CD4-positive, alpha-beta T cell (primary cell): ENCODE measurements at regions not wholly inside any gene's neighbourhood (a gene's known extent, or its start where the extent isn't known, plus 50 kb on each side); places are given as distances from the start of the nearest gene placed in this dataset.

Source experiments
- ATAC-seq: fragments of 200-7000 bp; cut with Tn5 transposase; one replicate; pipeline ENCODE4 v1.10.0; 2022; ENCODE audit warnings: mild to moderate bottlenecking; ENCODE audit not compliant: poor library complexity
- CTCF ChIA-PET: fragments of 350-600 bp; sonication (Branson Sonifier 250); formaldehyde crosslinking; loops from one replicate; lab custom pipeline; 2021; ENCODE audit warnings: antibody characterized with exemption, inconsistent platforms; lab: Charles Lee
- POLR2A ChIA-PET: fragments of 350-600 bp; sonication (Branson Sonifier 250); formaldehyde crosslinking; loops from one replicate; lab custom pipeline; 2021; ENCODE audit warnings: antibody characterized with exemption, inconsistent platforms; lab: Charles Lee
- DNase-seq, 14 experiments: peaks; one replicate each; pipeline ENCODE4 v3.0.0-alpha.2; 2013 to 2020; ENCODE audit warnings: mixed read lengths in 2 of 14
- H3K27ac ChIP-seq, 2 donors: one replicate each; pipeline versions ENCODE4 v1.5.1 to v1.7.0; 2013; ENCODE audit warnings: low read length in 2 of 2, low read depth in 1 of 2, mild to moderate bottlenecking in 1 of 2
- H3K27me3 ChIP-seq, 2 experiments: 1 replicate in 1 of 2; 2 replicates in 1 of 2; pipeline versions ENCODE4 v1.6.1 to v1.7.0; 2013; ENCODE audit warnings: low read length in 2 of 2, control low read depth in 1 of 2, mild to moderate bottlenecking in 1 of 2, moderate library complexity in 1 of 2; ENCODE audit not compliant: insufficient read depth in 2 of 2, control insufficient read depth in 1 of 2
- H3K36me3 ChIP-seq: one replicate; pipeline ENCODE4 v1.6.1; 2013; ENCODE audit warnings: low read length, control low read depth; ENCODE audit not compliant: insufficient read depth
- H3K4me1 ChIP-seq: one replicate; pipeline ENCODE4 v1.6.1; 2013; ENCODE audit warnings: low read length, control low read depth; ENCODE audit not compliant: insufficient read depth
- H3K4me3 ChIP-seq: one replicate; pipeline ENCODE4 v1.5.1; 2013; ENCODE audit warnings: mild to moderate bottlenecking, low read length, moderate library complexity
- H3K9me3 ChIP-seq, 2 experiments: 1 replicate in 1 of 2; 2 replicates in 1 of 2; pipeline versions ENCODE4 v1.6.1 to v1.7.0; 2013; ENCODE audit warnings: low read length in 2 of 2, mild to moderate bottlenecking in 2 of 2, control low read depth in 1 of 2, moderate library complexity in 1 of 2; ENCODE audit not compliant: control insufficient read depth in 1 of 2, insufficient read depth in 1 of 2
- H3K27ac Mint-ChIP-seq: one replicate; pipeline ENCODE4 v1.8.0; 2020; ENCODE audit warnings: mixed read lengths
- H3K27me3 Mint-ChIP-seq: one replicate; pipeline ENCODE4 v1.8.0; 2021; ENCODE audit warnings: mixed read lengths
- H3K36me3 Mint-ChIP-seq: one replicate; pipeline ENCODE4 v1.8.0; 2021; ENCODE audit warnings: low read depth, mixed read lengths
- H3K4me1 Mint-ChIP-seq: one replicate; pipeline ENCODE4 v1.8.0; 2021; ENCODE audit warnings: low read depth, mixed read lengths
- H3K4me3 Mint-ChIP-seq: one replicate; pipeline ENCODE4 v1.8.0; 2020; ENCODE audit warnings: mild to moderate bottlenecking, mixed read lengths
- H3K9me3 Mint-ChIP-seq: one replicate; pipeline ENCODE4 v1.8.0; 2020; ENCODE audit warnings: mixed read lengths
- intact Hi-C, 2 experiments: fragments of 100-400 bp; cut with DNase I in 1 of 2; cut with micrococcal nuclease in 1 of 2; formaldehyde crosslinking; loops; one replicate each; pipeline versions ENCODE4 v1.15.1 to v1.9.0; 2023 to 2025; cut with DNase I, micrococcal nuclease
- TF ChIP-seq, protein P1 (sequence below): fragments of 200-600 bp; IDR thresholded peaks from one replicate; pipeline ENCODE4 v1.8.0; 2022; ENCODE audit warnings: antibody characterized with exemption, mild to moderate bottlenecking

DNA sequence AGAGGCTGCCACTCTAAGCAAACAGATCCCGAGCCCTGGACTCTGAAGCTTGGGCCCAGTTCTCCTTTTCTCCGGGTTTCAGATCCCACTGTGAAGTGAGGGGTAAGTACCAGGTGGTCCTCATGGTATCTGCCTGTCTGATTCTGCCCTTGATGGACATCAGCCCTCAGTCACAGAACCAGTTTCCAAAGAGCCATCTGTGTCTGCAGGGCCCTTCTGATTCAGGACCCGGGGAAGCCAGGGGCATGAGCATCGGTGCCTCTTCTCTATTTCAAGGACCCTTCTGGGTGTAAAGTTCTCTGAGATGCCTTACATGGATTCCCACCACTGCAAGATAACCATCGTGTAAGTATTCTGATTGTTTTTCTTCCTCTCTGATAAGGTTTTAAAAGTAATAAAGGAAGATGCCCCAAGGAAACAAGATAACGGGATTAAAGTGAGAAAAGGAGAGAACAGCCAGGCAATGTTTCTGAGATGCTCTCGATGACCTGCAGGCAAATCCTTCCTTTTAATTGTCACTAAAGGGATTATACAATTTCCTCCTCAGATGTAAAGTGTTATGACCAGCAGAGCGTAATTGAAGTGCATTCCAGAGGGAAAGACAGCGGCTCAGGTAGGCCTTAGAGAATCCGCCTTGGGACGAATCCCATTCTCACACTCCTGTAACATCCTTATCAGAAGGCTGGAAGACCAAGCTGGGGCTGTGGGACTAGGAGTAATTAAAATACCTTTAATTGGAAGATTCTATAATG is 924.3 kb downstream of the TBC1D22A start:
- TF ChIP-seq, protein P1, sequence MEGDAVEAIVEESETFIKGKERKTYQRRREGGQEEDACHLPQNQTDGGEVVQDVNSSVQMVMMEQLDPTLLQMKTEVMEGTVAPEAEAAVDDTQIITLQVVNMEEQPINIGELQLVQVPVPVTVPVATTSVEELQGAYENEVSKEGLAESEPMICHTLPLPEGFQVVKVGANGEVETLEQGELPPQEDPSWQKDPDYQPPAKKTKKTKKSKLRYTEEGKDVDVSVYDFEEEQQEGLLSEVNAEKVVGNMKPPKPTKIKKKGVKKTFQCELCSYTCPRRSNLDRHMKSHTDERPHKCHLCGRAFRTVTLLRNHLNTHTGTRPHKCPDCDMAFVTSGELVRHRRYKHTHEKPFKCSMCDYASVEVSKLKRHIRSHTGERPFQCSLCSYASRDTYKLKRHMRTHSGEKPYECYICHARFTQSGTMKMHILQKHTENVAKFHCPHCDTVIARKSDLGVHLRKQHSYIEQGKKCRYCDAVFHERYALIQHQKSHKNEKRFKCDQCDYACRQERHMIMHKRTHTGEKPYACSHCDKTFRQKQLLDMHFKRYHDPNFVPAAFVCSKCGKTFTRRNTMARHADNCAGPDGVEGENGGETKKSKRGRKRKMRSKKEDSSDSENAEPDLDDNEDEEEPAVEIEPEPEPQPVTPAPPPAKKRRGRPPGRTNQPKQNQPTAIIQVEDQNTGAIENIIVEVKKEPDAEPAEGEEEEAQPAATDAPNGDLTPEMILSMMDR = no peak
- DNase-seq (no peak), ATAC-seq (no peak)
- Histone ChIP-seq H3K4me3 (no peak overlapping the region), H3K4me1 (no peaks in the 10 kb centered on the region), H3K27me3 (peaks cover 0 to 2% of the 10 kb centered on the region in 2 experiments), H3K36me3 (no peaks in the 10 kb centered on the region), H3K9me3 (peaks cover 10 to 22% of the 10 kb centered on the region in 2 experiments), H3K27ac (no peak overlapping the region)
- ChIA-PET CTCF (no interaction called here), POLR2A (no interaction called here)
- H3K27ac Mint-ChIP-seq = no peak overlapping the region
- peaks cover 4% of the 10 kb centered on the region for H3K27me3 Mint-ChIP-seq
- no peak overlapping the region for H3K4me3 Mint-ChIP-seq
- H3K36me3 Mint-ChIP-seq = no peaks in the 10 kb centered on the region
- intact Hi-C loops = no loop called here
- H3K9me3 Mint-ChIP-seq = peaks cover 7% of the 10 kb centered on the region
- H3K4me1 Mint-ChIP-seq = no peaks in the 10 kb centered on the region

DNA sequence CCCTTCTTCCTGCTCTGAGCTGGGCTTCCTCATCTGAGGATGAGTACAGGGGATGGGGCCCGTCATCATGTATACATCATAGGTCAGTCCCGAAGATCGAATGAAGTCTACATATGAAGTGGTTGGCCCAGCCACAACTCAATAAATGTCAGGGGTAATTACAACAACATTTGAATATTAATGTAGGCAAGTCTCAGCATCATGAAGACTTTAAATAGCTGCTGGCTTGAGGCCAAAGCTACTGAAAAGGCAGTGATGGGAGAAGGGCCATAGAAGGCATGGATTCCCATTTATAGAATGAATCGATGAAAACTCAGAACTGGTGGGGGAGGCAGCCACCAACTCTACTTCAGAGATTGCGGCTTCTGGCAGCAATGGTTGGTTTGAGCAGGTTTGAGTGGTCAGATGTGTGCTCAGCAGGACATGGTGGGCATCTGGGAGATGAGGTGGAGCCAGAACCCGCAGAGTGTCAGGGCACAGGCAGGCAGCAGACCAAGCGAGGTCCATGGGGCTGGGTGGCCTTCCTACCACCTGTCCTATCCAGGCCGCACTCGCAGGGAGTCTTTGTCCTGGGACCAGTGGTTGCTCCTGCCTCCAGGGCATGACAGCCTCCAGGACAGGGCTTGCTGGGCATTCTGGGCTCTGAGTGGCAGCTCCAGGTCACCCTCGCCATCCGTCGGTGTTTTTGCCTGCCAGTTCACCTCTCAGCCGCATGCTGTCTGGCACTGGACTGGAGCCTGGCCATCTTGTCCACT is 919.1 kb downstream of the TBC1D22A start:
- Mint-ChIP-seq H3K4me1 (no peaks in the 10 kb centered on the region), H3K27me3 (peaks cover 9% of the 10 kb centered on the region), H3K27ac (no peak overlapping the region), H3K9me3 (peaks cover 9% of the 10 kb centered on the region), H3K36me3 (no peaks in the 10 kb centered on the region), H3K4me3 (no peak overlapping the region)
- Histone ChIP-seq H3K4me3 (no peak overlapping the region), H3K36me3 (no peaks in the 10 kb centered on the region), H3K27me3 (no peaks in the 10 kb centered on the region), H3K27ac (no peak overlapping the region), H3K9me3 (peaks cover 10 to 19% of the 10 kb centered on the region in 2 experiments), H3K4me1 (no peaks in the 10 kb centered on the region)
- ChIA-PET POLR2A (no interaction called here), CTCF (no interaction called here)
- no peak for DNase-seq
- TF ChIP-seq, protein P1 = no peak
- ATAC-seq = no peak
- intact Hi-C loops = no loop called here

DNA sequence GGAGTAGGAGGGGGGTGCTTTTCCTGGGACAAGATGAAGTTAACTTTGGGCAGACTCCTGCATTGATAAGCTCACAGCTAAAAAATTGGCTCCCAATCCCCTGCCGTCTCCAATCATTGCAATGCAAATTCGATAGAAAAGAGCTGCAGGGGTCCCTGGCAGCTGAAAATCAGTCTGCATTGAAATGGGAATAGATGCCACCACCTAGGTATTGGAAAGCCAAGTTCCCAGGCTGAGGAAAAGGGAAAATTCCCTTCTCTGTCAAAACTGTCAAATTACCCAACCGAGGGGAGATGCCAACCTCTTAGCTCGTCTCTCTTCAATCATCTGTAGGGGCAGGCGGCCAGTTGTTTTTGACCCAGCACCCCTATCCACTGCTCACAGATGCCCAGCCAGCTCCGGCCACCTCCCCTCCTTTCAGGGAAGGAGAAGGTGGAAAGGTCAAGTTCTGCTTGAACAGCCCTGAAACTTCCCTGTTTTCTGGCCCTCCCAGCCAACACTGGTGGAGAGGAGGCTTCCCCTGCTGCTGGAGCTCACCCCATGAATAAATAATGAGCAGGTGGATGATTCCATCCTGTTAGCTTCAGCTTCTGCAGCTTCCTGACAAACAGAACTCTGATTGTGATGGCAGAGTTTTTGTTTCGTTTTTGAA is 916.3 kb downstream of the TBC1D22A start:
- Histone ChIP-seq H3K27ac (no peak overlapping the region), H3K27me3 (no peaks in the 10 kb centered on the region), H3K36me3 (no peaks in the 10 kb centered on the region), H3K9me3 (peaks cover 8 to 20% of the 10 kb centered on the region in 2 experiments), H3K4me1 (no peaks in the 10 kb centered on the region), H3K4me3 (no peak overlapping the region)
- Mint-ChIP-seq H3K9me3 (peaks cover 4% of the 10 kb centered on the region), H3K4me1 (no peaks in the 10 kb centered on the region), H3K4me3 (no peak overlapping the region), H3K36me3 (no peaks in the 10 kb centered on the region), H3K27ac (no peak overlapping the region), H3K27me3 (peaks cover 5% of the 10 kb centered on the region)
- ChIA-PET POLR2A (no interaction called here), CTCF (no interaction called here)
- ATAC-seq (no peak), DNase-seq (no peak)
- TF ChIP-seq, protein P1 = no peak
- intact Hi-C loops = no loop called here
